ENCODE measurements at regions not wholly inside any gene's neighbourhood (a gene's known extent, or its start where the extent isn't known, plus 50 kb on each side); places are given as distances from the start of the nearest gene placed in this dataset.
"Not testable (repeated sequence)": the region's sequence is repeated elsewhere in the genome, so short reads cannot be mapped to it uniquely, and the experiment has no call there.

DNA sequence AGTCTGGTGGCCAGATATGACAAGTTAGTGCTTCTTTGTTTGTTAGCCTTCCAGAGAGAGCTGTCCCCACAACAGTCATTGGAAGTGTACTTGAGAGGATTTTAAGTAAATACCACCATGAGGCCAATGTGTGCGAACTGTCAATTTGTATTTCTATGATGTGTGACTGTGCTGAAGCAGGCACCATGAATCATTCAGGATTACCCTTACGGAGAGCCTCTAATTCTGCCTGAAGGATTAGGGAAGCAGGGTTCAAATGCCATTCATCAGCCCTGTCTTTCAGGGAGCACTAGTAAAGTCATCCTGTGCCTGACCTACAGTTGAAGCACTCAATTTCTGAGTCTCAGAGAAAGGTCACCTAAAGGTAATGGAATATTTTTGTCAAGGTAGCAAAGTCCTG, 109.3 kb downstream of the GATA3 start:
- H3K36me3 ChIP-seq, result no peaks in the 10 kb centered on the region
- no peak for DNase-seq
- no peak overlapping the region for H3K4me3 ChIP-seq
- peaks cover 9% of the 10 kb centered on the region; the same call in 1 of the 2 replicates for H3K9me3 ChIP-seq
- H3K27me3 ChIP-seq, result no peaks in the 10 kb centered on the region

DNA sequence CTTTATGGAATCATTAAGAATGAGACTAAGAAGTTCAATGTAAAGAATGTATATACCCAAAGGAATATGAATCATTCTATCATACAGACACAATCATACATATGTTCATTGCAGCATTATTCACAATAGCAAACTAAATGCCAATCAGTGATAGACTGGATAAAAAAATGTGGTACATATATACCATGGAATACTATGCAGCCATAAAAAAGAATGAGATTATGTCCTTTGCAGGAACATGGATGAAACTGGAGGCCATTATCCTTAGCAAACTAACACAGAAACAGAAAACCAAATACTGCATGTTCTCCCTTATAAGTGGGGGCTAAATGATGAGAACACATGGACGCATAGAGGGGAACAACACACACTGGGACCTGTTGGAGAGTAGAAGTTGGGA, 110.2 kb downstream of the GATA3 start:
- not testable (repeated sequence) for H3K36me3 ChIP-seq, H3K27me3 ChIP-seq, DNase-seq, H3K4me3 ChIP-seq
- peaks cover 13% of the 10 kb centered on the region; the same call in 1 of the 2 replicates for H3K9me3 ChIP-seq

DNA sequence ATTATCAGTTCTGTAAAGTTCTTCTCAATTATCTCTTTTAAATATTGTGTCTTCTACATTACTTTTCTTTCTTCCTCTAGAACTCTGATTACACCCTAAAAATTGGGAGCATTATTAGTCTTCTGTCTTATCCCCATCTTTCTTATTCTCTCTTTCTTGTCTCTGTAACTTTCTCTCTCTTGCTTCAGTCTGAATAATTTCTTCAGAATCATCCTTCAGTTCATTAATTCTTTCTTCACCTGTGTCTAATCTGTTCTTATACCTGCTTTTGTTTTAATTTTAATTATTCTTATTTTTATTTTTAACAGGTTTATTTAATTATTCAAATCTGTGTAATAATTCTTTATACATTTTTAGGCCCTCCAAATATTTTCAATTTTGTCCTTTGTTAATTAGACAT, 114.3 kb downstream of the GATA3 start:
- Histone ChIP-seq H3K9me3 (peaks cover 13% of the 10 kb centered on the region; the same call in 1 of the 2 replicates), H3K4me3 (no peak overlapping the region), H3K27me3 (no peaks in the 10 kb centered on the region), H3K36me3 (no peaks in the 10 kb centered on the region)
- DNase-seq, result no peak

DNA sequence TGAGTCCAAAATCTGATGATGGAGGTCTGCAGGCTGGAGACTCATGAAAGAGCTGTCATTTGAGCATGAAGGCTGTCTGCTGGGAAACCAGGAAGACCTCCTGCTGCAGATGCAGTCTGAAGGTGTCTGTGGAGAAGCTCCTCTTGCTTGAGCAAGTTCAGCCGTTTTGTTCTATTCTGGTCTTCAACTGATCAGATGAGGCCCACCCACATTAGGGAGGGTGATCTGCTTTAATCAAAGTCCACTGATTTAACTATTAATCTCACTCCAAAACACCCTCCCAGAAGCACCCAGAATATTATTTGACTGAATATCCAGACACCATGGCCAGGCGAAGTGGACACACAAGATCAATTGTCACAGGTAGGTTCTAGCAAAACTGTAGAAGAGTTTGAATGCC, 116.5 kb downstream of the GATA3 start:
- Histone ChIP-seq H3K9me3 (peaks cover 13% of the 10 kb centered on the region; the same call in 1 of the 2 replicates), H3K4me3 (no peak overlapping the region), H3K27me3 (no peaks in the 10 kb centered on the region), H3K36me3 (no peaks in the 10 kb centered on the region)
- DNase-seq, result no peak

DNA sequence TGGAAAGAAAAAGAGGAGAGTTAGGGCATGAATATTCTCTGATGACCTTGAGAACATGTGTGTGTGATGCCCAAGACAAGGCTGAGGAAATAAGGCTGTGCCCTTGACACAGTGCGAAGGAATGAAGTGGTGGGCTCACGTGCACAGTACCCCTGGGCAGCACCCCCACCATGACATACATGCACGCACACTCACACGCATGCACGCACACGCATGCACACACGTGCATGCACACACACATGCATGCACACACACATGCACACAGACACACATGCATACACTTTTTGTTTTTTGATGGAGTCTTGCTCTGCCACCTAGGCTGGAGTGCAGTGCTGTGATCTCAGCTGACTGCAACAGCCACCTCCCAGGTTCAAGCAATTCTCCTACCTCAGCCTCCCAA, 118.1 kb downstream of the GATA3 start:
- H3K4me3 ChIP-seq, result no peak overlapping the region
- no peak for DNase-seq
- H3K36me3 ChIP-seq, result no peaks in the 10 kb centered on the region
- H3K27me3 ChIP-seq, result no peaks in the 10 kb centered on the region
- peaks cover 13% of the 10 kb centered on the region; the same call in 1 of the 2 replicates for H3K9me3 ChIP-seq

DNA sequence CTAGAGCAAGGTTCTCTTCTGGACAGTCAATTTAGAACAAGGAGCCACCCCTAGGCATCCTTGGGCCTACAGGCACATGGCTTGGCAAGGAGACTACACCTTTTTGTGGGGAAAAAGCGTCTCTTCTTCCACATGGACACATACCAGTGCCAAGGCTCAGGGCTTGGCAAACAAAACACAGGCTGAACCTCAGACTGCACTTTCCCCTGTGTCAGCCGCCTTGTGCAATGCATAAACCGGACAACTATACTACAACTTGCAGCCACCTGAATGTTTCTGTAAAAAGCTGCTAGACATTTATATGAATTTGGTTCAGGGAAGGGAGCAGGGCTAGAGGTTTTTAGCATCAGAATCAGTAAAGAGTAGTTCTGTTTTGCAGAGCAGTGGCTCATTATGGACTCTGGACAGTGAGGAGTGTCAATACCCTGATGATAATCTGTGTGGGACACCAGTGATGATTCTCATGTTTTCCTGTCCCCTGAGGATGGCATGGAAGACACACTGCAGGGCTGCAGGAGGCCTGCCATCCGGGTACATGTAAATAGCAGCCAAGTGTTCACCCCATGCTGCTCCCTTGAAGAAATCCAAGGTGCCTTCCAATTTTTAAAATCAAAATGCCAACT, 118.9 kb downstream of the GATA3 start:
- H3K27me3 ChIP-seq, result no peaks in the 10 kb centered on the region
- H3K9me3 ChIP-seq, result peaks cover 9% of the 10 kb centered on the region; the same call in 1 of the 2 replicates
- no peak for DNase-seq
- H3K36me3 ChIP-seq, result no peaks in the 10 kb centered on the region
- no peak overlapping the region for H3K4me3 ChIP-seq

DNA sequence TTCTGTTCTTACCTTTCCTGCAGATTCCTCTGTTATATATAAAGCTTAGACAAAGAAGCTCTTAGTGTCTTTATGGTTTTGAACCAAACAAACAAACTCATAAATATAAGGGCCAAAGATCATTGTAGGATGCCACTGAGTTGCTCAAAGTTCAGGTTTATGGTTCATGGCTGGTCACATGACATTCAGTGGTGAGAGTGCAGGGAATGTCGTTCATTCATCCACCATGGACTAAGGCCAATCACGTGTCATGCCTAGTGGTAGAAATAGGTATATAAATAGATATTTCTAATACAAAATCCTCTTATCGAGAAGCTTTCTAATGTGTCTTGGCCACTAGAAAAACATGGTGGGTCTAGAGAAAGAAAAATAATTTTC, 119.4 kb downstream of the GATA3 start:
- Histone ChIP-seq H3K36me3 (no peaks in the 10 kb centered on the region), H3K4me3 (no peak overlapping the region), H3K27me3 (no peaks in the 10 kb centered on the region), H3K9me3 (peaks cover 4% of the 10 kb centered on the region; the same call in 1 of the 2 replicates)
- DNase-seq, result no peak

DNA sequence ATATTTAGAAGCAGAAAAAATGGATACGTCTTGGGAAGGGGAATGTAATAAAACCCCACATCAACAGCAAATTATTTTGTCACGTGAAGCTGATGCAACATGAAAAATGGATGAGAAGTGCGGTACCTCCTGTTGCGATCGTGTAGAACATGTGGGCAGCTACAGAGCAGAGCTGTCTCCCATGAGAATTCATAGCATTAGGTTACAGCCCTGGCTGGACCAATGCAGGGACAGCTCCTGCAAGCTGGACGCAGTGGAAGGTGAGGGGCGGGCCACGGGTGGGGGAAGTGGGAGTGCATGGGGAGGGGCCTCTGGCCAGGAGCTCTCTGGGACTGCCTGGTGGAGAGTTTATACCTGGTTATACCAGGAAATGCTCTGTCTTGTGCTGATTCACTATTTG, 120.3 kb downstream of the GATA3 start:
- Histone ChIP-seq H3K36me3 (no peaks in the 10 kb centered on the region), H3K4me3 (no peak overlapping the region), H3K9me3 (no peaks in the 10 kb centered on the region), H3K27me3 (no peaks in the 10 kb centered on the region)
- DNase-seq, result peak; percentile 6

DNA sequence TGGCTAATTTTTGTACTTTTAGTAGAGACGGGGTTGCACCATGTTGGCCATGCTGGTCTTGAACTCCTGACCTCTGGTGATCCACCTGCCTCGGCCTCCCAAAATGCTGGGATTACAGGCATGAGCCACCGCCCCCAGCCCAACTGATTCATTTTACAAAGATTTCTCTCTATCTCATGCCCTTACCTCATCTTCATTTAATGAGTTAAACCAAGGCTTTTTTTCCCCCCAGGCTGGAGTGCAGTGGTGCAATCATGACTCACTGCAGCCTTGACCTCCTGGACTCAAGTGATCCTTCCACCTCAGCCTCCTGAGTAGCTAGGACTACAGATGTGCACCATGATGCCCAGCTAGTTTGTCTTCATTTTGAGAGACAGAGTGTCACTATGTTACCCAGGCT, 123.0 kb downstream of the GATA3 start:
- DNase-seq, result peak; percentile 30

DNA sequence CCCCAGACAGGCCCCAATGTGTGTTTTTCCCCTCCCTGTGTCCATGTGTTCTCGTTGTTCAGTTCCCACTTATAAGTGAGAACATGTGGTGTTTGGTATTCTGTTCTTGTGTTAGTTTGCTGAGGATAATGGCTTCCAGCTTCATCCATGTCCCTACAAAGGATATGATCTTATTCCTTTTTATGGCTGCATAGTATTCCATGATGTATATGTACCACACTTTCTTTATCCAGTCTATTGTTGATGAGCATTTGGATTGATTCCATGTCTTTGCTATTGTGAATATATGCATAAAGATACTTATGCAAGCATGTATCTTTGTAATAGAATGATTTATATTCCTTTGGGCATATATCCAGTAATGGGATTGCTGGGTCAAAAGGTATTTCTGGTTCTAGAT, 125.3 kb downstream of the GATA3 start:
- H3K36me3 ChIP-seq, H3K27me3 ChIP-seq, DNase-seq, H3K4me3 ChIP-seq, H3K9me3 ChIP-seq: not testable (repeated sequence)

More for the DNA sequence above, 123.0 kb downstream of the GATA3 start:
- H3K9me3 ChIP-seq, H3K4me3 ChIP-seq, H3K36me3 ChIP-seq, H3K27me3 ChIP-seq: not testable (repeated sequence)

DNA sequence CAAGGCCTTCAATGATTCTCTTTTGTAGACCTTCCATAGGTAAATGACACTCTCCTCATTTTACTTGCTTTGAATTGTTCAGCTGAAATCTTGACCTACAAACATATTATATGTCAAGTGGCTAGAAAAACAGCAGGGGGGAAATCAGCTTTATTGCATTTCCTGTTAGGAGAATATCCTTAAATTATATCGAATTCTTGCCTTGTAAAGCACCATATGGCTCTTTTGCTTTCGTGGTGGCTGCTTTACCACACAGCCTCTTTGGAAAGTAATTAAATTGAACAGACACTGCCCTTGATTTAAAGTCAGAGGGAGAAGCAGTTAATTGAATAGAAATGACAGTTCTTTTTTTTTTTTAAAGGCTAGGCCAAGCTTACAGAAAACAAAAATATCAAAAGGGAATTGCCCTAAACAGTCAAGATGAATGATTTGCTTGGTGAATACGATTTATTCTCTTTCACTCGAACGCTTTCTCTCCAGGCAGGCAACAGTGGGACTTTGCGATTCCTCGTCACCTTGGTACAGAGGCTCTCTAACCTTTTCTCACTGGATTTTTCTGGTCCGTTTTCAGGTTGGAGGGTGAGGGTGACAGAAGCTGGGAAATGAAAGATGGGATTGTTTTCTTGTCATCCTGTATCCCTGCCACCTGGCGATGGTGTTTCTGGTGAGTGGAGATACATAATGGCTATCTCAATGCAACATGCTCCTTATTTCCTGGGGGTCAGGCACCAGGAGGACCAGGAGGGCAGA, 126.0 kb downstream of the GATA3 start:
- no peaks in the 10 kb centered on the region for H3K27me3 ChIP-seq
- no peak overlapping the region for H3K4me3 ChIP-seq
- DNase-seq, result no peak
- H3K36me3 ChIP-seq, result no peaks in the 10 kb centered on the region
- no peaks in the 10 kb centered on the region for H3K9me3 ChIP-seq

DNA sequence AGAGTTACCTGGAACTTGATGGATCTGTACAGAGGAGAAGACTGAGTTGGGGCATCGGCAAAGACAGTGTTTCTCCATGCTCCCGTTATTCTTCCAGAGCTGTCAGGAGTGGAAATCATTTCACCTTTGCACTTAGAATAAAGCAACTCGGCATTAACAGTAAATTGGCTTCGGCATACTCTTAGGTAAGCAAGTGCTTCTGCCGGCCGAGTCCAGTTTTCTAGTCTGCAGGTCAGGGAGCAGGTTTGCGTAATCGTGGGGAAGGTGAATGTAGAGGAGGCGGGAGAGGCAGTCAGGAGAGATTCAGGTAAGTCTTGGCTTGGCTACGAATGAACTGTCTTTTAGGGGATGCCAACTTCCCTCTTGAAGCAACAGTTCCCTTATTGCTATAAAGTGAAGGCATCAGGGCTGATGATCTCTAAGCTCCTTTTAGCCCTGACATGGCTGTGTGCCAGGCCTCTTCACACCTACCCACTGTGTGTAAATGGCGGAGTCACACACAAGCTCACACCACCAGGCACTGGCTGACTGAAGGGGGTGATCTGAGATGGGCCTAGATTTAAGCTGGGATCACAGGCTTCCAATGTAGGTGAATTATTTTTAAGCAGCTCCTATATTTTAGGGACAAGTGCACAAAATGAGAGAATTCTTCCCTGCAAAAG, 127.1 kb downstream of the GATA3 start:
- Histone ChIP-seq H3K4me3 (no peak overlapping the region), H3K27me3 (no peaks in the 10 kb centered on the region), H3K36me3 (no peaks in the 10 kb centered on the region), H3K9me3 (no peaks in the 10 kb centered on the region)
- no peak for DNase-seq

DNA sequence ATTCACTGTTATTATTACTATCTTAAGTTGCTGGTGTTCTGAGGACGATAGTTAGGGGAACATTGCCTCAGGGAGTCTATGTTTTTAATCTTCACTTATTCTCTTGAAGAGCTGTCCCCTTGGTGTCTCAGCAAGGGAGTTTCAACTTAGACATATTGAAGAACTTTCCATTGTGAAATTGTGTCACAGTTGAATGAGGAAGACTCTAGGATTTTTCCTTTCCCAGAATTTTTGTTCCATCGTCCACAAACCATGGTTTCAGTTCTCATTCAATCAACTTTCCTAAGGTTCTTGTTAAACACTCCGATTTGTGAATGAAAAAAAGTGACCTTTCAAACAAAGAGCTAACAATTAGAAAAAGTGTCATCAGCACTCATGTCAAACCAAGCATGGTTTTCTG, 128.3 kb downstream of the GATA3 start:
- H3K4me3 ChIP-seq, result no peak overlapping the region
- H3K27me3 ChIP-seq, result no peaks in the 10 kb centered on the region
- H3K36me3 ChIP-seq, result no peaks in the 10 kb centered on the region
- no peak for DNase-seq
- no peaks in the 10 kb centered on the region for H3K9me3 ChIP-seq

DNA sequence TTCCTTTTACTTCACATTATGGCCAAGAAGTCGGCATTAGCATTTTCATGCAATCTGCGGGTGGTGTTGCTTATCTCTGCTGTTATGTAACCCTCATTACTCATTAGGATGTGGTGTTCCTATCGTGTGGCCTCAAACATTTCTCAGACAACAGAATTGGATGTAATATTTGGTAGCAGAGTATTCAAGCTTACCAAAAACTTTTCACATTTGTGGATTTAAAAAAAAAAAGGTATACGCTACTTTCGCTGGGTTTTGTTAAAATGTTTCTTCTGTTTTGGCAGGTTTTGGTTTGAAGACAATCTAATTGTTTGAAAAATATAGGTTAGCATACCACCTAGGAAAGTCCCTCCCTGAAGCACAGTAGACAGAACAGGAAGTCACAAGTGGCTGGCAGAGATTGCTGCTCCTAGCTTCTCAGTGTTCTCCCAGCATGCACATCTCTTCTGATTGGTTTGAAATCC, 128.8 kb downstream of the GATA3 start:
- Histone ChIP-seq H3K4me3 (no peak overlapping the region), H3K27me3 (no peaks in the 10 kb centered on the region), H3K36me3 (no peaks in the 10 kb centered on the region), H3K9me3 (no peaks in the 10 kb centered on the region)
- no peak for DNase-seq

DNA sequence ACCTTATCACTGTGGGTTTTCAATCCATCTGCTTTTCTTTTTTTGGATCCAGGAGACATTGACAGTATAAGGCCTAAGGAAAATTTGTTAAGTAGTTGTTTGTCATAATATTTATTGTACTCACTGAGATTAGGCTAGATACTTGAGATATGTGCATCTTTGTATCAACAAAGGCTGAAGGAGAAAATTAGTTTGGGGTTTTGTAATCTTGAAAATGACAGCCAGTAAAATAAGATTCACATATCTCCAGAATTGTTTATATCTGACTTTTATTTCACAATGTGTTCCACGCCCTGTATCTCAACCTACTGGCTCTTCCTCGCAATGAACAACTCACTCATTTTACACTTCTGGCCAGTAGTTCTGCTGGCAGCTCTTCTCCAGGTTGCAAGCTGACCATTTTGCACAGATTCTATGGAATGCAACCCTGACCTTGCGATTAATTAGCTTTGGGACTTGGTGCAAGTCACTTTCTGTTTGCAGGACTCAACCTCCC, 132.7 kb downstream of the GATA3 start:
- H3K4me3 ChIP-seq, result no peak overlapping the region
- no peaks in the 10 kb centered on the region for H3K27me3 ChIP-seq
- DNase-seq, result no peak

DNA sequence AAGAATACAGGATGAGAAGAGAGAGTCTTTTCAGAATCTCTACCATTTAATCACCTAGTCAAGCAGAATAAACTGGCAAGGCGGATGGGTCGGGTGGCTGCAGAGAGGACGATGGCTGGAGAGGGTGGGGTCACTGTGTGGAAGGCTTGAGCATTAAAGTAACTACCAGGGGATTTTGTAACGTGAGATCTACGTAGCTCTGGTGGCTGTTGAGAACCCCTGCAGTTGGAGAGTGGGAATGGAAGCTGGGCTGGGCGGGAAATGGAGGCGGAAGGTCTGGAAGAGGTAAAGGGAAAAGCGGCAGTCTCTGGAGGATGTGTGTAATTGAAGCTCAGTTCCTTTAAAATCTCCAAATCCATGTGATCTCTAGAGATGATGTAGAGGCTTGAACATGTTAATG, 135.0 kb downstream of the GATA3 start:
- H3K36me3 ChIP-seq, result no peaks in the 10 kb centered on the region
- no peak for DNase-seq
- no peak overlapping the region for H3K4me3 ChIP-seq
- H3K27me3 ChIP-seq, result no peaks in the 10 kb centered on the region
- no peaks in the 10 kb centered on the region for H3K9me3 ChIP-seq

More for the DNA sequence above, 132.7 kb downstream of the GATA3 start:
- Histone ChIP-seq H3K36me3 (no peaks in the 10 kb centered on the region), H3K9me3 (no peaks in the 10 kb centered on the region)

DNA sequence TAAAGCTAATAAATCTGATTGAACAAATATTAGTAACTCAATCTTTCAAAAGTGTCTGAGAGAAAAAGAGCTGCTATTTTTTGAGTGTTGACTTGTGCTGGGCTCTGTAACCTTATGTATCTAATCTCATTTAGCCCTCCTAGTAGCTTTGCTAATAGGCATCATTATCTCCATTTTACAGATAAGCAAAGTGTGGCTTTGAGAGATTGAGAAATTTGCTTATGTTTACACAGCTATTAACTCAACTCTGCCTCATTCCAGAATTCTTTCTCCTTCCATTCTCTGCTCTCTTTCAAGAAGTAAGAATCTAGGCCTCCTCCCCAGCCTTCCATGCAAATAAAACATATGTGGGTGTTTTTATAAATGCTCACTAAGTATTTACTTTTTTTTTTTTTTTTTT, 137.8 kb downstream of the GATA3 start:
- no peak for DNase-seq
- Histone ChIP-seq H3K9me3 (no peaks in the 10 kb centered on the region), H3K36me3 (no peaks in the 10 kb centered on the region), H3K27me3 (no peaks in the 10 kb centered on the region), H3K4me3 (no peak overlapping the region)
